Ishikawa (cell line): ENCODE measurements at regions not wholly inside any gene's neighbourhood (a gene's known extent, or its start where the extent isn't known, plus 50 kb on each side); places are given as distances from the start of the nearest gene placed in this dataset.

Experiments
- EP300 ChIP-seq: IDR thresholded peaks from 2 replicates; pipeline ENCODE4 v1.6.1; 2012; ENCODE audit warnings: borderline replicate concordance
- RAD21 ChIP-seq: IDR thresholded peaks from 2 replicates; pipeline ENCODE4 v1.6.1; 2012; ENCODE audit warnings: low read depth
- REST ChIP-seq: IDR thresholded peaks from 2 replicates; pipeline ENCODE4 v1.6.1; 2012; ENCODE audit warnings: low read depth, mild to moderate bottlenecking
- TAF1 ChIP-seq: IDR thresholded peaks from 2 replicates; pipeline ENCODE4 v1.6.1; 2012; ENCODE audit warnings: low read depth, mild to moderate bottlenecking
- TEAD4 ChIP-seq: IDR thresholded peaks from 2 replicates; pipeline ENCODE4 v1.6.1; 2012
- ZBTB7A ChIP-seq: IDR thresholded peaks from 2 replicates; pipeline ENCODE4 v1.6.1; 2012; ENCODE audit warnings: low read depth
- TF ChIP-seq, protein P1 (sequence below): IDR thresholded peaks from 2 replicates; pipeline ENCODE4 v1.6.1; 2012
- TF ChIP-seq, protein P2 (sequence below): IDR thresholded peaks from 2 replicates; pipeline ENCODE4 v1.6.1; 2012

DNA sequence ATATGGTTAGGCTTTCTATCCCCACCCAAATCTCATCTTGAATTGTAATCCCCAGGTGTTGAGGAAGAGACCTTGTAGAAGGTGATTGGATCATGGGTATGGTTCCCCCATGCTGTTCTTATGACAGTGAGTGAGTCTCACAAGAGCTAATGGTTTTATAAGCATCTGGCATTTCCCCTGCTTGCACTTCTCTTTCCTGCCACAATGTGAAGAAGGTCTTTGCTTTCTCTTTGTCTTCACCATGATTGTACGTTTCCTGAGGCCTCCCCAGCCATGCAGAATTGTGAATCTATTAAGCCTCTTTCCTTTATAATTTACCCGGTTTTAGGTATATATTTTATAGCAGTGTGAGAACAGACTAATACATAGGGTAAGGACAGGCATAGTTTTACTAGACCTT is 334.5 kb downstream of the TLR4 start:
- TF ChIP-seq REST (no peak), RAD21 (no peak), TAF1 (no peak), EP300 (no peak), ZBTB7A (no peak), TEAD4 (no peak)
- TF ChIP-seq, protein P1, sequence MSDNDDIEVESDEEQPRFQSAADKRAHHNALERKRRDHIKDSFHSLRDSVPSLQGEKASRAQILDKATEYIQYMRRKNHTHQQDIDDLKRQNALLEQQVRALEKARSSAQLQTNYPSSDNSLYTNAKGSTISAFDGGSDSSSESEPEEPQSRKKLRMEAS, result no peak
- TF ChIP-seq, protein P2, sequence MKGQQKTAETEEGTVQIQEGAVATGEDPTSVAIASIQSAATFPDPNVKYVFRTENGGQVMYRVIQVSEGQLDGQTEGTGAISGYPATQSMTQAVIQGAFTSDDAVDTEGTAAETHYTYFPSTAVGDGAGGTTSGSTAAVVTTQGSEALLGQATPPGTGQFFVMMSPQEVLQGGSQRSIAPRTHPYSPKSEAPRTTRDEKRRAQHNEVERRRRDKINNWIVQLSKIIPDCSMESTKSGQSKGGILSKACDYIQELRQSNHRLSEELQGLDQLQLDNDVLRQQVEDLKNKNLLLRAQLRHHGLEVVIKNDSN, result no peak
